ENCODE measurements at regions not wholly inside any gene's neighbourhood (a gene's known extent, or its start where the extent isn't known, plus 50 kb on each side); places are given as distances from the start of the nearest gene placed in this dataset.

- Mint-ChIP-seq H3K4me1 (peaks cover 5% of the 10 kb centered on the region), H3K27me3 (no peaks in the 10 kb centered on the region), H3K4me3 (no peak overlapping the region), H3K36me3 (ENCODE audit: low read depth) (peaks cover 2% of the 10 kb centered on the region), H3K27ac (peak overlapping the region; percentile 72)
- H3K9me3 ChIP-seq (ENCODE audit: control insufficient read depth, low read length, poor library complexity, severe bottlenecking) = no peaks in the 10 kb centered on the region
- no peak for DNase-seq
- no peak for ATAC-seq
Measured at GRCh38 chr20:53714524-53714923, 120.9 kb upstream of the ZNF217 start.

- DNase-seq (no peak), ATAC-seq (no peak)
- no peak overlapping the region for H3K27ac Mint-ChIP-seq
- no peaks in the 10 kb centered on the region for H3K27me3 Mint-ChIP-seq
- H3K4me1 Mint-ChIP-seq = peaks cover 13% of the 10 kb centered on the region
- no peaks in the 10 kb centered on the region for H3K9me3 ChIP-seq (ENCODE audit: control insufficient read depth, low read length, poor library complexity, severe bottlenecking)
- no peak overlapping the region for H3K4me3 Mint-ChIP-seq
- peaks cover 2% of the 10 kb centered on the region for H3K36me3 Mint-ChIP-seq (ENCODE audit: low read depth)
Measured at GRCh38 chr20:53713328-53714056, 119.9 kb upstream of the ZNF217 start.

- Mint-ChIP-seq H3K4me1 (peaks cover 24% of the 10 kb centered on the region), H3K27me3 (no peaks in the 10 kb centered on the region), H3K4me3 (no peak overlapping the region), H3K27ac (no peak overlapping the region), H3K36me3 (ENCODE audit: low read depth) (peaks cover 2% of the 10 kb centered on the region)
- no peaks in the 10 kb centered on the region for H3K9me3 ChIP-seq (ENCODE audit: control insufficient read depth, low read length, poor library complexity, severe bottlenecking)
- no peak for ATAC-seq
- DNase-seq = no peak
Measured at GRCh38 chr20:53712212-53712977, 118.8 kb upstream of the ZNF217 start.

GRCh38 chr20:53711333-53712211, 117.9 kb upstream of the ZNF217 start:
- no peaks in the 10 kb centered on the region for H3K9me3 ChIP-seq (ENCODE audit: control insufficient read depth, low read length, poor library complexity, severe bottlenecking)
- Mint-ChIP-seq H3K27ac (peak overlapping the region; percentile 94), H3K4me1 (peaks cover 32% of the 10 kb centered on the region), H3K4me3 (no peak overlapping the region), H3K36me3 (ENCODE audit: low read depth) (peaks cover 2% of the 10 kb centered on the region), H3K27me3 (no peaks in the 10 kb centered on the region)
- ATAC-seq (no peak), DNase-seq (no peak)

- peaks cover 32% of the 10 kb centered on the region for H3K4me1 Mint-ChIP-seq
Measured at GRCh38 chr20:53708129-53708968, 114.7 kb upstream of the ZNF217 start.

GRCh38 chr20:53707371-53708055, 113.9 kb upstream of the ZNF217 start:
- H3K27ac Mint-ChIP-seq = peak overlapping the region; percentile 94
- H3K27me3 Mint-ChIP-seq = no peaks in the 10 kb centered on the region
- ATAC-seq (peak; percentile 13), DNase-seq (no peak)
- H3K9me3 ChIP-seq (ENCODE audit: control insufficient read depth, low read length, poor library complexity, severe bottlenecking) = no peaks in the 10 kb centered on the region
- peaks cover 32% of the 10 kb centered on the region for H3K4me1 Mint-ChIP-seq
- H3K4me3 Mint-ChIP-seq = peak overlapping the region; percentile 83
- no peaks in the 10 kb centered on the region for H3K36me3 Mint-ChIP-seq (ENCODE audit: low read depth)

More at GRCh38 chr20:53708129-53708968, 114.7 kb upstream of the ZNF217 start:
- DNase-seq = no peak
- H3K4me3 Mint-ChIP-seq = peak overlapping the region; percentile 83
- peak; percentile 69 for ATAC-seq
- H3K27ac Mint-ChIP-seq = peak overlapping the region; percentile 94
- H3K27me3 Mint-ChIP-seq = no peaks in the 10 kb centered on the region
- H3K9me3 ChIP-seq (ENCODE audit: control insufficient read depth, low read length, poor library complexity, severe bottlenecking) = no peaks in the 10 kb centered on the region
- no peaks in the 10 kb centered on the region for H3K36me3 Mint-ChIP-seq (ENCODE audit: low read depth)

- peak overlapping the region; percentile 94 for H3K27ac Mint-ChIP-seq
Measured at GRCh38 chr20:53706466-53707370, 113.1 kb upstream of the ZNF217 start.

GRCh38 chr20:53706008-53706465, 112.4 kb upstream of the ZNF217 start:
- DNase-seq (no peak), ATAC-seq (no peak)
- H3K36me3 Mint-ChIP-seq (ENCODE audit: low read depth) = no peaks in the 10 kb centered on the region
- H3K4me1 Mint-ChIP-seq = peaks cover 35% of the 10 kb centered on the region
- H3K27me3 Mint-ChIP-seq = no peaks in the 10 kb centered on the region
- H3K27ac Mint-ChIP-seq = peak overlapping the region; percentile 94
- peak overlapping the region; percentile 75 for H3K4me3 Mint-ChIP-seq
- no peaks in the 10 kb centered on the region for H3K9me3 ChIP-seq (ENCODE audit: control insufficient read depth, low read length, poor library complexity, severe bottlenecking)

More at GRCh38 chr20:53706466-53707370, 113.1 kb upstream of the ZNF217 start:
- no peaks in the 10 kb centered on the region for H3K27me3 Mint-ChIP-seq
- DNase-seq (no peak), ATAC-seq (peak; percentile 72)
- H3K9me3 ChIP-seq (ENCODE audit: control insufficient read depth, low read length, poor library complexity, severe bottlenecking) = no peaks in the 10 kb centered on the region
- peaks cover 32% of the 10 kb centered on the region for H3K4me1 Mint-ChIP-seq
- H3K4me3 Mint-ChIP-seq = peak overlapping the region; percentile 75
- H3K36me3 Mint-ChIP-seq (ENCODE audit: low read depth) = no peaks in the 10 kb centered on the region

- H3K27ac Mint-ChIP-seq = no peak overlapping the region
- H3K36me3 Mint-ChIP-seq (ENCODE audit: low read depth) = no peaks in the 10 kb centered on the region
- no peak for DNase-seq
- H3K4me1 Mint-ChIP-seq = peaks cover 23% of the 10 kb centered on the region
- H3K4me3 Mint-ChIP-seq = no peak overlapping the region
- H3K9me3 ChIP-seq (ENCODE audit: control insufficient read depth, low read length, poor library complexity, severe bottlenecking) = no peaks in the 10 kb centered on the region
- ATAC-seq = no peak
- no peaks in the 10 kb centered on the region for H3K27me3 Mint-ChIP-seq
Measured at GRCh38 chr20:53702617-53703016, 109.0 kb upstream of the ZNF217 start.

- H3K9me3 ChIP-seq (ENCODE audit: control insufficient read depth, low read length, poor library complexity, severe bottlenecking) = no peaks in the 10 kb centered on the region
- no peak overlapping the region for H3K4me3 Mint-ChIP-seq
- ATAC-seq (no peak), DNase-seq (no peak)
- H3K27me3 Mint-ChIP-seq = no peaks in the 10 kb centered on the region
- H3K4me1 Mint-ChIP-seq = peaks cover 11% of the 10 kb centered on the region
- H3K27ac Mint-ChIP-seq = no peak overlapping the region
- H3K36me3 Mint-ChIP-seq (ENCODE audit: low read depth) = no peaks in the 10 kb centered on the region
Measured at GRCh38 chr20:53699906-53700305, 106.3 kb upstream of the ZNF217 start.

GRCh38 chr20:53699085-53699674, 105.5 kb upstream of the ZNF217 start:
- DNase-seq (no peak), ATAC-seq (no peak)
- H3K9me3 ChIP-seq (ENCODE audit: control insufficient read depth, low read length, poor library complexity, severe bottlenecking) = no peaks in the 10 kb centered on the region
- H3K4me1 Mint-ChIP-seq = peaks cover 11% of the 10 kb centered on the region
- no peak overlapping the region for H3K27ac Mint-ChIP-seq
- no peaks in the 10 kb centered on the region for H3K27me3 Mint-ChIP-seq
- H3K4me3 Mint-ChIP-seq = no peak overlapping the region
- H3K36me3 Mint-ChIP-seq (ENCODE audit: low read depth) = no peaks in the 10 kb centered on the region

Measured in T-helper 17 cell (primary cell).